Small intestine (tissue), 7 donors: ENCODE measurements at regions not wholly inside any gene's neighbourhood (a gene's known extent, or its start where the extent isn't known, plus 50 kb on each side); places are given as distances from the start of the nearest gene placed in this dataset.
A peak's percentile ranks its signal among the peaks of the same experiment; 100 is the strongest.
"Not testable (repeated sequence)": the region's sequence is repeated elsewhere in the genome, so short reads cannot be mapped to it uniquely, and the experiment has no call there.

Source experiments
- DNase-seq, 2 donors: peaks; one replicate each; pipeline versions ENCODE4 v3.0.0 to v3.0.0-alpha.2; 2013
- FAIRE-seq: peaks from 2 replicates; lab custom pipeline; 2012; peaks lifted over from hg19 to GRCh38; lab: Jason Lieb, UNC
- H3K27ac ChIP-seq, 3 donors: one replicate each; pipeline ENCODE4 v1.5.1; 2013; ENCODE audit warnings: low read length in 2 of 3, mild to moderate bottlenecking in 2 of 3, control low read depth in 1 of 3, inconsistent platforms in 1 of 3, low read depth in 1 of 3, moderate library complexity in 1 of 3
- H3K27me3 ChIP-seq, 3 donors: one replicate each; pipeline ENCODE4 v1.6.1; 2013; ENCODE audit warnings: low read length in 3 of 3, inconsistent platforms in 1 of 3; ENCODE audit not compliant: control insufficient read depth in 3 of 3, insufficient read depth in 3 of 3
- H3K36me3 ChIP-seq, 3 donors: one replicate each; pipeline ENCODE4 v1.6.1; 2013; ENCODE audit warnings: low read length in 3 of 3, inconsistent platforms in 1 of 3, low read depth in 1 of 3, mild to moderate bottlenecking in 1 of 3, moderate library complexity in 1 of 3; ENCODE audit not compliant: control insufficient read depth in 3 of 3, insufficient read depth in 2 of 3
- H3K4me1 ChIP-seq, 3 donors: one replicate each; pipeline ENCODE4 v1.6.1; 2013; ENCODE audit warnings: low read length in 2 of 3, inconsistent platforms in 1 of 3, low read depth in 1 of 3, mild to moderate bottlenecking in 1 of 3, moderate library complexity in 1 of 3; ENCODE audit not compliant: control insufficient read depth in 3 of 3, insufficient read depth in 2 of 3
- H3K4me3 ChIP-seq, 3 donors: one replicate each; pipeline ENCODE4 v1.5.1; 2013; ENCODE audit warnings: low read length in 3 of 3, control low read depth in 1 of 3, inconsistent platforms in 1 of 3, low read depth in 1 of 3, mild to moderate bottlenecking in 1 of 3, moderate library complexity in 1 of 3
- H3K9me3 ChIP-seq, 2 donors: one replicate each; pipeline ENCODE4 v1.6.1; 2013; ENCODE audit warnings: low read depth in 1 of 2, low read length in 1 of 2; ENCODE audit not compliant: control insufficient read depth in 2 of 2, insufficient read depth in 1 of 2
- WGBS, 3 donors: extraction: QIAGEN DNeasy Blood & Tissue Kit; methylation state at CpG; one replicate each; pipeline ENCODE4 v1.1.7; 2013; 5-methylcytosine and 5-hydroxymethylcytosine counted together
- donor health status: healthy with polysubstance abuse.
- donor health status: control.
- donor health status: control.
- donor health status: Bipolar disorder and iron deficiency.
- donor health status: healthy.

- Histone ChIP-seq H3K4me3 (no peak overlapping the region), H3K36me3 (no peaks in the 10 kb centered on the region), H3K4me1 (no peaks in the 10 kb centered on the region)
Observed at GRCh38 chrY:15871570-15871969, 1347.2 kb downstream of the NLGN4Y start.

DNA sequence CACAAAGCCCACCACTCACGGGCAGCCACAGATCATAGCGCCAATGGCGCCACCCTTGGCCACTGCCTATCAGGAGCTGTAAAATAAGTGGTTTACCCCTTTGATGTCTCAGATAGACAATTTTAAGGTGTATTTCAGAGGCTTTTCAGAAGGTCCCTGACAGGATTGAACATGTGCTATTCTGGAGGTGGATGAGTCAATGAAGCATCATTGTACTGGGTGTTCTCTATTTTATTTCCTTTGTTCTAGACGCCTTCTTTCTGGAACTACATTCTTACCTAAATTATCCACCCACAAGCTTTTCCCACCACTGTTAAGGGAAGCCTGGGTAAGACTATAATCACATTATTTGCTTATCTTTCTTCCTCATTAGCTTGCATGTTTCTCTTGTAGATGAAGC lies 1351.6 kb downstream of the NLGN4Y start:
- no CpG with 5 or more reads among the region's 4 CpGs for WGBS, 3 donors
- not testable (repeated sequence) for H3K4me1 ChIP-seq, H3K4me3 ChIP-seq, FAIRE-seq, H3K27me3 ChIP-seq, H3K9me3 ChIP-seq, H3K36me3 ChIP-seq, DNase-seq, H3K27ac ChIP-seq

More at GRCh38 chrY:15871570-15871969, 1347.2 kb downstream of the NLGN4Y start:
- Histone ChIP-seq H3K27ac (no peak overlapping the region), H3K9me3 (no peaks in the 10 kb centered on the region), H3K27me3 (no peaks in the 10 kb centered on the region)
- FAIRE-seq (no peak), DNase-seq (no peak)

- not testable (repeated sequence) for H3K4me1 ChIP-seq, DNase-seq, H3K27ac ChIP-seq, FAIRE-seq, H3K36me3 ChIP-seq, H3K9me3 ChIP-seq, H3K4me3 ChIP-seq, H3K27me3 ChIP-seq
- WGBS, 3 donors: no CpG with 5 or more reads among the region's 4 CpGs
Observed at GRCh38 chrY:15903524-15903923, 1379.2 kb downstream of the NLGN4Y start.

DNA sequence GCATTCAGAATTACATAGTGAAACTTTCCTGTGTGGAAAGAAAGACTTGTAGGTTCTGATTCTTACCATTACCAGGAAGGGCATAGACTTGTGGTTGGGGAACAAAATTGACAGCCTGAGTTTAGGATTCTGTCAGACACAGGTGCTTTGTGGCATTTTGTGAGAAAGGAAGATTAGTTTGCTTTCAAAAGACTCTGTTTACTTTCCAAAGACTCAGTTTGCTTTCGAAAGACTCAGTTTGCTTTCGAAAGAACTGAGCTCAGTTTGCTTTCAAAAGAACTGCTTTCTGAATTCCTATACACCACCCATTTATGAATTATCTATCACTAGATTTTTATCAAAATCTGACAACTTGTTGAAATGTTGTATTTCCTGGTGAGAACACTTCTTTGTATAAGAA lies 1381.2 kb downstream of the NLGN4Y start:
- Histone ChIP-seq H3K36me3 (no peaks in the 10 kb centered on the region), H3K9me3 (no peaks in the 10 kb centered on the region), H3K27me3 (no peaks in the 10 kb centered on the region), H3K4me1 (no peaks in the 10 kb centered on the region), H3K4me3 (no peak overlapping the region), H3K27ac (no peak overlapping the region)
- FAIRE-seq: no peak
- DNase-seq: no peak
- WGBS, 3 donors: 50 to 67% methylated on average over 2 of the region's 2 CpGs; no CpG with 5 or more reads in 1 of the 3 donors

DNA sequence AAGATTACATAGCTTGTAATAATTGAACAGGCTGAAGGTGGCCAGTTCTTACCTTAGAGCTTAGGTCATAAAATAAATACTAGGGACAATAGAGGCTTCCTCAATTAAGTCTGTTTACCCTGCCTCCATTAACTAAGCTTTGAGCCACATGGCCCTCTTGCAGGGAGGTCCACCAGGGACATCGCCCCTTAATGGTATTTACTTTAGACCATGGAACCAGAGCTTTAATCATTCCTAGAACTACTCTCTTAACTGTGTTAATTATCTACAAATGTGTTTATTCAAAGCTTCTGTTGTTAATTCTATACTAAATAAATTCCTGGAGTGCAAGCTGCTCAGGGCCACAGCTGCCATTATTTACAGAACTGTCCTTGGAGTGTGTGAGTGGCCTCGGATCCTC lies 1402.2 kb downstream of the NLGN4Y start:
- no peak for FAIRE-seq
- peak in 1 of 2 donors; percentile 6 for DNase-seq
- Histone ChIP-seq H3K9me3 (no peaks in the 10 kb centered on the region), H3K4me1 (no peaks in the 10 kb centered on the region), H3K36me3 (no peaks in the 10 kb centered on the region), H3K27me3 (no peaks in the 10 kb centered on the region), H3K27ac (no peak overlapping the region), H3K4me3 (no peak overlapping the region)
- 11 to 36% methylated on average over 2 of the region's 2 CpGs; no CpG with 5 or more reads in 1 of the 3 donors for WGBS, 3 donors

DNA sequence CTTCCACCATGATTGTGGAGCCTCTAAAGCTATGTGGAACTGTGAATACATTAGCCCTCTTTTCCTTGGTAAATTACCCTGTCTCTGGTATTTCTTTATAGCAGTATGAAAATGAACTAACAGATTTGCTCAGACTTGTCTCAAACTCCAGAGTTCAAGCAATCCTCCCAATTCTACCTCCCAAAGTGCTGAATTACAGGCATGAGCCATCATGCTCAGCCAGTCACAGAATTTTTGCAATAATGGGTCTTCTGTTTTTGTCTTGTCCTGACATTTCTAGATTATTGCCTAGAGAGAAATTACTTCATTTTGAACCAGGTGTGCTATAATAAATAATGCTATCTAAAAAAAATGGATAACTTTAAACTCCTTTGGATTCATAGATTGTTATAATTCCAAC lies 1414.5 kb downstream of the NLGN4Y start:
- H3K4me1 ChIP-seq: no peaks in the 10 kb centered on the region

DNA sequence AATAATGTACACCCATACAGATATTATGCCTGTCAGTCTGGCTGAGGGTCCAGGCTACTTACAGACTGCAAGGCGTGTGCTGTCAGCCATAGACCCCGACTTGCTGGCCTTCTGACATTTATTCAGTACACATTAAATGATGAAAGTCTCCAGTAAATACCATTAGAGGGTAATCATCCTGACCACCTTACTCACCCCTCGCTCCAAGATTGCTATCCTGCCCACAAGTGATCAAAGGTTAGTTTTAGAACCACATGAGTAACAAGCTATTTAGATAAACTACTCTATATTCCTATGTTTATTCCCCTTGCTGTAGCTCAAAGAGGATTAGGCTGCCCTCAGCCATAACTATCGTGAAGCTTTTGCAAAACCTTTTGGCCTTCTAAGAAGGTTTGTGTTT lies 1426.7 kb downstream of the NLGN4Y start:
- Histone ChIP-seq H3K27ac (no peak overlapping the region), H3K36me3 (no peaks in the 10 kb centered on the region), H3K27me3 (no peaks in the 10 kb centered on the region), H3K4me3 (no peak overlapping the region), H3K9me3 (peaks cover 0 to 7% of the 10 kb centered on the region in 2 donors), H3K4me1 (no peaks in the 10 kb centered on the region)
- FAIRE-seq: no peak
- 27 to 49% methylated on average over 4 of the region's 4 CpGs; no CpG with 5 or more reads in 1 of the 3 donors for WGBS, 3 donors
- DNase-seq: no peak

More for the DNA sequence above, 1414.5 kb downstream of the NLGN4Y start:
- Histone ChIP-seq H3K4me3 (no peak overlapping the region), H3K36me3 (no peaks in the 10 kb centered on the region), H3K9me3 (no peaks in the 10 kb centered on the region), H3K27ac (no peak overlapping the region), H3K27me3 (no peaks in the 10 kb centered on the region)
- FAIRE-seq (no peak), DNase-seq (no peak)

- 72 to 84% methylated on average over 2 of the region's 2 CpGs; no CpG with 5 or more reads in 1 of the 3 donors for WGBS, 3 donors
- Histone ChIP-seq H3K4me3 (no peak overlapping the region), H3K4me1 (no peaks in the 10 kb centered on the region), H3K27me3 (no peaks in the 10 kb centered on the region), H3K9me3 (no peaks in the 10 kb centered on the region), H3K36me3 (no peaks in the 10 kb centered on the region), H3K27ac (no peak overlapping the region)
- no peak for DNase-seq
- no peak for FAIRE-seq
Observed at GRCh38 chrY:15968800-15969199, 1444.5 kb downstream of the NLGN4Y start.

- FAIRE-seq (no peak), DNase-seq (no peak)
- Histone ChIP-seq H3K27ac (no peak overlapping the region), H3K36me3 (no peaks in the 10 kb centered on the region), H3K9me3 (no peaks in the 10 kb centered on the region), H3K4me1 (no peaks in the 10 kb centered on the region), H3K27me3 (no peaks in the 10 kb centered on the region), H3K4me3 (no peak overlapping the region)
- 78 to 87% methylated on average over 8 of the region's 8 CpGs; no CpG with 5 or more reads in 1 of the 3 donors for WGBS, 3 donors
Observed at GRCh38 chrY:15973200-15973599, 1448.9 kb downstream of the NLGN4Y start.
